Endodermal cell (in vitro differentiated cells): ENCODE measurements at regions not wholly inside any gene's neighbourhood (a gene's known extent, or its start where the extent isn't known, plus 50 kb on each side); places are given as distances from the start of the nearest gene placed in this dataset.

Experiments
- DNase-seq: peaks from one replicate; pipeline ENCODE4 v3.0.0-alpha.2; 2017
- H3K27ac ChIP-seq: 2 replicates; pipeline ENCODE4 v1.5.1; 2013; ENCODE audit warnings: mild to moderate bottlenecking, low read depth, low read length, moderate library complexity
- H3K27me3 ChIP-seq: 2 replicates; pipeline ENCODE4 v1.6.1; 2013; ENCODE audit warnings: mild to moderate bottlenecking, low read length, moderate library complexity; ENCODE audit not compliant: insufficient read depth, control insufficient read depth, poor library complexity, severe bottlenecking
- H3K36me3 ChIP-seq: 2 replicates; pipeline ENCODE4 v1.7.0; 2013; ENCODE audit warnings: mild to moderate bottlenecking, low read length, moderate library complexity; ENCODE audit not compliant: control insufficient read depth, insufficient read depth
- H3K4me1 ChIP-seq: one replicate; pipeline ENCODE4 v1.7.0; 2013; ENCODE audit warnings: low read length; ENCODE audit not compliant: control insufficient read depth, insufficient read depth
- H3K4me3 ChIP-seq: 2 replicates; pipeline ENCODE4 v1.5.1; 2013; ENCODE audit warnings: mild to moderate bottlenecking, low read length, moderate library complexity
- H3K9ac ChIP-seq: 2 replicates; pipeline ENCODE4 v1.6.1; 2013; ENCODE audit warnings: mild to moderate bottlenecking, low read length, moderate library complexity; ENCODE audit not compliant: poor library complexity, severe bottlenecking; ENCODE audit errors: extremely low read depth
- H3K9me3 ChIP-seq: 2 replicates; pipeline ENCODE4 v1.6.1; 2013; ENCODE audit warnings: mild to moderate bottlenecking, low read length, moderate library complexity; ENCODE audit not compliant: control insufficient read depth
- H3K27ac Mint-ChIP-seq: 2 replicates; pipeline ENCODE4 v1.8.0; 2020; ENCODE audit warnings: mixed read lengths
- H3K27me3 Mint-ChIP-seq: 2 replicates; pipeline ENCODE4 v1.8.0; 2021; ENCODE audit warnings: mild to moderate bottlenecking, mixed read lengths; ENCODE audit not compliant: insufficient read depth
- H3K36me3 Mint-ChIP-seq: 2 replicates; pipeline ENCODE4 v1.8.0; 2020; ENCODE audit warnings: low read depth, mixed read lengths
- H3K4me1 Mint-ChIP-seq: 2 replicates; pipeline ENCODE4 v1.8.0; 2020; ENCODE audit warnings: mixed read lengths
- H3K4me3 Mint-ChIP-seq: 2 replicates; pipeline ENCODE4 v1.8.0; 2020; ENCODE audit warnings: mild to moderate bottlenecking, moderate library complexity, mixed read lengths
- H3K9me3 Mint-ChIP-seq: 2 replicates; pipeline ENCODE4 v1.8.0; 2020; ENCODE audit warnings: mild to moderate bottlenecking, mixed read lengths
- WGBS, 2 experiments: methylation state at CpG; one replicate each; pipeline versions ENCODE4 v1.1.5 to v1.1.7; 2013; ENCODE audit warnings: missing lambda C conversion rate in 2 of 2, mixed read lengths in 1 of 2; ENCODE audit not compliant: insufficient coverage in 1 of 2, insufficient read length in 1 of 2; 5-methylcytosine and 5-hydroxymethylcytosine counted together
- TF ChIP-seq, protein P1 (sequence below): fragments of 200-600 bp; sonication (generic); conservative IDR thresholded peaks from 2 replicates; pipeline ENCODE4 v1.5.0; 2021; ENCODE audit warnings: antibody characterized with exemption, mild to moderate bottlenecking

DNA sequence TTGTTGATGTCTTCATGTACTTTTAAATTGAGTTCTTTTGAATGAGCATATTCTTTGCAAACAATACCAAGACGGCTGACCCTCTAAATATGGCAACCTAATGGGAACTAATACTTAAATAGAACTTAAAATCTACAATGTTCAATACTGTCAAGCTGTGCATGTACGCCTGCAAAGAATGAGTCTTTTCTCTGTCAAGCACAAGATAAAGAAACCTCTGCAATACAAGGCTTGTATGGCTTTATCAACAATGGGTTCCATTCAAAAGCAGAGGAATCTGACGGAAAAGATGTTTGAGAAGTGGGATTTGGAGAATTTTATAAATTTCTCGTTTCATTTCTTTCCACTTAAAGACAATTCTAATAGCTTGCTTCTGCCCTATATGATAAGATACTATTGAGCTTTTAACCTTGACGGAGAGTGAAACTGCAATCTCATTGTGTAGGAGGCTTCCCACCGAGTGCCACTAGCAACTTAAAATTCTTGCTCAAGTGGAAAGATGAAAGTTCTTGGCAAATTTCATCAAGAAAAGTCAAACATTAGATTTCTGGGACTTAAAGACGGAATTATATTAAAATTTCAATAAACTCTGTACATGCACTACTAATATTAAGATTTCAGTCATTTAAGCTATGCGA lies 119.8 kb downstream of the RGS21 start:
- H3K4me3 Mint-ChIP-seq, result no peak overlapping the region
- Histone ChIP-seq H3K9me3 (peaks cover 34% of the 10 kb centered on the region), H3K9ac (no peak overlapping the region), H3K27me3 (no peaks in the 10 kb centered on the region), H3K4me3 (peak overlapping the region; percentile 21), H3K27ac (no peak overlapping the region), H3K36me3 (no peaks in the 10 kb centered on the region), H3K4me1 (peaks cover 11% of the 10 kb centered on the region)
- H3K36me3 Mint-ChIP-seq, result peaks cover 1% of the 10 kb centered on the region
- no peak for DNase-seq
- TF ChIP-seq, protein P1, sequence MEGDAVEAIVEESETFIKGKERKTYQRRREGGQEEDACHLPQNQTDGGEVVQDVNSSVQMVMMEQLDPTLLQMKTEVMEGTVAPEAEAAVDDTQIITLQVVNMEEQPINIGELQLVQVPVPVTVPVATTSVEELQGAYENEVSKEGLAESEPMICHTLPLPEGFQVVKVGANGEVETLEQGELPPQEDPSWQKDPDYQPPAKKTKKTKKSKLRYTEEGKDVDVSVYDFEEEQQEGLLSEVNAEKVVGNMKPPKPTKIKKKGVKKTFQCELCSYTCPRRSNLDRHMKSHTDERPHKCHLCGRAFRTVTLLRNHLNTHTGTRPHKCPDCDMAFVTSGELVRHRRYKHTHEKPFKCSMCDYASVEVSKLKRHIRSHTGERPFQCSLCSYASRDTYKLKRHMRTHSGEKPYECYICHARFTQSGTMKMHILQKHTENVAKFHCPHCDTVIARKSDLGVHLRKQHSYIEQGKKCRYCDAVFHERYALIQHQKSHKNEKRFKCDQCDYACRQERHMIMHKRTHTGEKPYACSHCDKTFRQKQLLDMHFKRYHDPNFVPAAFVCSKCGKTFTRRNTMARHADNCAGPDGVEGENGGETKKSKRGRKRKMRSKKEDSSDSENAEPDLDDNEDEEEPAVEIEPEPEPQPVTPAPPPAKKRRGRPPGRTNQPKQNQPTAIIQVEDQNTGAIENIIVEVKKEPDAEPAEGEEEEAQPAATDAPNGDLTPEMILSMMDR, result no peak
- no peaks in the 10 kb centered on the region for H3K27me3 Mint-ChIP-seq
- 64 to 74% methylated on average over 3 to 6 of the region's 8 CpGs for WGBS, 2 experiments
- H3K27ac Mint-ChIP-seq, result peak overlapping the region; percentile 53
- peaks cover 25% of the 10 kb centered on the region for H3K4me1 Mint-ChIP-seq
- H3K9me3 Mint-ChIP-seq, result peaks cover 18% of the 10 kb centered on the region

DNA sequence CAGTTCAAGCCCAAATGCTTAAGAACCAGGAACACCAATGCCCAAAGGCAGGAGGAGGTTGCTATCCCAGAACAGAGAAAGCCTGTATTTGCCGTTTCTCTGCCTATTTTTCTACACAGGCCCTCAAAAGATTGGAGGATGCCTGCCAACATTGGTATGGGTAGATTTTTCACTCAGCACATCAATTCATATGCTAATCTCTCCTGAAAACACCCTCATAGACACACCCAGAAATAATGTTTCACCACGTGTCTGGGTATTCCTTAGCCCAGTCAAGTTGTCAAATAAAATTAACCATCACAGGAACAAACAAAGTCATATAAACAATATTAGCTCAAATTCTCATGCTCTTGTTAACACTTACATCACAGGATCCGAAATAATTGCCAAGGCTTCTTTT lies 121.9 kb downstream of the RGS21 start:
- Mint-ChIP-seq H3K9me3 (peaks cover 5% of the 10 kb centered on the region), H3K36me3 (no peaks in the 10 kb centered on the region), H3K4me3 (no peak overlapping the region), H3K4me1 (peaks cover 25% of the 10 kb centered on the region), H3K27ac (no peak overlapping the region), H3K27me3 (no peaks in the 10 kb centered on the region)
- Histone ChIP-seq H3K9me3 (peaks cover 13% of the 10 kb centered on the region), H3K4me1 (peaks cover 11% of the 10 kb centered on the region), H3K27ac (no peak overlapping the region), H3K9ac (no peak overlapping the region), H3K27me3 (no peaks in the 10 kb centered on the region), H3K4me3 (no peak overlapping the region), H3K36me3 (no peaks in the 10 kb centered on the region)
- TF ChIP-seq, protein P1, result no peak
- DNase-seq, result no peak
- 83 to 92% methylated on average over 1 to 3 of the region's 3 CpGs for WGBS, 2 experiments

DNA sequence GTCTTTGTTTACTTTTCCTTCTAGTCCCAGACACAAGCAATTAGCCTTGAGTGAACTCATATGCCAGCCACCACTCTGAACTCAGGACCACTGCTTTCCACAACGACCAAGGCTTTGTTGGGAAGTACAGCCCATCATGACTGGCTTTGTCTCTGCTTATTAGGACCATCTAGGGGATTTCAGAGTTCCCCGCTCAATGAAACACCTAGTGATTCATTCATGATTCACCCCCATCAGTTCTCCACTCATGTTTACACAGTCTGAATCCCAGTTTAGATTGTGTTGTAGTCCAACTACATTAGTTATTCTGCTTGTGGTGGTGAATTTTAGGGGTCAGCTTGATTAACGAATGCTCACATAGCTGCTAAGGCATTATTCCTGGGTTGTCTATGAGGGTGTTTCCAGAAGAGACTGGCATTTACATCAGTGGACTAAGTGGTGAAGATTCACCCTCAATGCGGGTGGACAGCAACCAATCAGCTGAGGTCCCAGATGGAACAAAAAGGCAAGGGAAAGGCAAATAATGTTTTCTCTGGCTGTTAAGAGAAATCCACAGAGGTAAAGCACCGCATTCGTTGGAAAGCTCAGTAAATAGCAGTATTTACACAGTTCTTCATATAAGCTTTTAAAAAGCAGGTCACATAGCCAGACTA lies 122.7 kb downstream of the RGS21 start:
- H3K9ac ChIP-seq, result no peak overlapping the region
- H3K4me3 ChIP-seq, result no peak overlapping the region
- H3K36me3 ChIP-seq, result no peaks in the 10 kb centered on the region
- Mint-ChIP-seq H3K4me3 (no peak overlapping the region), H3K4me1 (peaks cover 25% of the 10 kb centered on the region), H3K36me3 (no peaks in the 10 kb centered on the region), H3K9me3 (no peaks in the 10 kb centered on the region), H3K27ac (no peak overlapping the region), H3K27me3 (no peaks in the 10 kb centered on the region)
- DNase-seq, result no peak
- peaks cover 11% of the 10 kb centered on the region for H3K4me1 ChIP-seq
- no peak overlapping the region for H3K27ac ChIP-seq
- TF ChIP-seq, protein P1, result no peak
- 87 to 93% methylated on average over 6 of the region's 6 CpGs for WGBS, 2 experiments
- no peaks in the 10 kb centered on the region for H3K27me3 ChIP-seq
- peaks cover 6% of the 10 kb centered on the region for H3K9me3 ChIP-seq
